ENCODE measurements at regions not wholly inside any gene's neighbourhood (a gene's known extent, or its start where the extent isn't known, plus 50 kb on each side); places are given as distances from the start of the nearest gene placed in this dataset.

GRCh38 chr2:217461674-217462073, 541.1 kb downstream of the TNS1 start:
- no TSS peak for BruUV-seq (replicated peaks)

GRCh38 chr2:217459680-217460405, 543.0 kb downstream of the TNS1 start:
- H2AFZ ChIP-seq: no peak overlapping the region
- no peaks in the 10 kb centered on the region for H3K9me3 ChIP-seq (ENCODE audit: insufficient read depth, low read depth)
- CTCF ChIA-PET: no interaction called here
- H3K4me2 ChIP-seq: no peak overlapping the region
- no TSS peak for BruUV-seq (replicated peaks)
- H3F3A ChIP-seq (ENCODE audit: insufficient read depth, low read depth): no peaks in the 10 kb centered on the region
- H3K27me3 ChIP-seq (ENCODE audit: insufficient read depth, low read depth): no peaks in the 10 kb centered on the region
- POLR2A ChIA-PET (ENCODE audit: unreplicated experiment): no interaction called here
- no peak for TF ChIP-seq EZH2 (IDR thresholded peaks at IDR 0.05; ENCODE audit: low read depth)
- no peak for TF ChIP-seq CTCF (conservative IDR thresholded peaks at IDR 0.05)
- H3K79me2 ChIP-seq (ENCODE audit: low read depth): no peaks in the 10 kb centered on the region
- no peaks in the 10 kb centered on the region for H3K9me2 ChIP-seq (ENCODE audit: insufficient read depth)
- H3K36me3 ChIP-seq (ENCODE audit: low read depth): no peaks in the 10 kb centered on the region
- H3K4me3 ChIP-seq: no peak overlapping the region
- H3K27ac ChIP-seq: no peak overlapping the region
- no peaks in the 10 kb centered on the region for H4K20me1 ChIP-seq (ENCODE audit: insufficient read depth)
- no peaks in the 10 kb centered on the region for H3K4me1 ChIP-seq (replicated peaks; ENCODE audit: insufficient read depth)
- no peak for DNase-seq
- intact Hi-C loops (cut with micrococcal nuclease; ENCODE audit: unreplicated experiment): no loop called here

More at GRCh38 chr2:217461674-217462073, 541.1 kb downstream of the TNS1 start:
- ChIA-PET POLR2A (ENCODE audit: unreplicated experiment) (no interaction called here), CTCF (no interaction called here)
- no peaks in the 10 kb centered on the region for H4K20me1 ChIP-seq (ENCODE audit: insufficient read depth)
- no peaks in the 10 kb centered on the region for H3K79me2 ChIP-seq (ENCODE audit: low read depth)
- no peaks in the 10 kb centered on the region for H3F3A ChIP-seq (ENCODE audit: insufficient read depth, low read depth)
- H3K9me3 ChIP-seq (ENCODE audit: insufficient read depth, low read depth): no peaks in the 10 kb centered on the region
- H3K4me2 ChIP-seq: no peak overlapping the region
- no peak for DNase-seq
- H3K9me2 ChIP-seq (ENCODE audit: insufficient read depth): no peaks in the 10 kb centered on the region
- intact Hi-C loops (cut with micrococcal nuclease; ENCODE audit: unreplicated experiment): no loop called here
- no peak overlapping the region for H3K4me3 ChIP-seq
- H3K4me1 ChIP-seq (replicated peaks; ENCODE audit: insufficient read depth): no peaks in the 10 kb centered on the region
- TF ChIP-seq CTCF (conservative IDR thresholded peaks at IDR 0.05) (no peak), EZH2 (IDR thresholded peaks at IDR 0.05; ENCODE audit: low read depth) (no peak)
- no peaks in the 10 kb centered on the region for H3K27me3 ChIP-seq (ENCODE audit: insufficient read depth, low read depth)
- no peak overlapping the region for H2AFZ ChIP-seq
- H3K27ac ChIP-seq: no peak overlapping the region
- no peaks in the 10 kb centered on the region for H3K36me3 ChIP-seq (ENCODE audit: low read depth)

GRCh38 chr2:217459016-217459415, 543.8 kb downstream of the TNS1 start:
- Histone ChIP-seq H3K27me3 (ENCODE audit: insufficient read depth, low read depth) (no peaks in the 10 kb centered on the region), H3K4me1 (replicated peaks; ENCODE audit: insufficient read depth) (no peaks in the 10 kb centered on the region), H3K4me3 (no peak overlapping the region), H4K20me1 (ENCODE audit: insufficient read depth) (no peaks in the 10 kb centered on the region), H2AFZ (no peak overlapping the region), H3F3A (ENCODE audit: insufficient read depth, low read depth) (no peaks in the 10 kb centered on the region), H3K9me2 (ENCODE audit: insufficient read depth) (no peaks in the 10 kb centered on the region), H3K79me2 (ENCODE audit: low read depth) (no peaks in the 10 kb centered on the region), H3K4me2 (no peak overlapping the region), H3K36me3 (ENCODE audit: low read depth) (no peaks in the 10 kb centered on the region), H3K9me3 (ENCODE audit: insufficient read depth, low read depth) (no peaks in the 10 kb centered on the region), H3K27ac (no peak overlapping the region)
- CTCF ChIA-PET: no interaction called here
- no peak for DNase-seq
- BruUV-seq (replicated peaks): no TSS peak
- POLR2A ChIA-PET (ENCODE audit: unreplicated experiment): no interaction called here
- TF ChIP-seq CTCF (conservative IDR thresholded peaks at IDR 0.05) (no peak), EZH2 (IDR thresholded peaks at IDR 0.05; ENCODE audit: low read depth) (no peak)
- intact Hi-C loops (cut with micrococcal nuclease; ENCODE audit: unreplicated experiment): no loop called here

Data from PC-9 (cell line).